ENCODE measurements at regions not wholly inside any gene's neighbourhood (a gene's known extent, or its start where the extent isn't known, plus 50 kb on each side); places are given as distances from the start of the nearest gene placed in this dataset.

DNA sequence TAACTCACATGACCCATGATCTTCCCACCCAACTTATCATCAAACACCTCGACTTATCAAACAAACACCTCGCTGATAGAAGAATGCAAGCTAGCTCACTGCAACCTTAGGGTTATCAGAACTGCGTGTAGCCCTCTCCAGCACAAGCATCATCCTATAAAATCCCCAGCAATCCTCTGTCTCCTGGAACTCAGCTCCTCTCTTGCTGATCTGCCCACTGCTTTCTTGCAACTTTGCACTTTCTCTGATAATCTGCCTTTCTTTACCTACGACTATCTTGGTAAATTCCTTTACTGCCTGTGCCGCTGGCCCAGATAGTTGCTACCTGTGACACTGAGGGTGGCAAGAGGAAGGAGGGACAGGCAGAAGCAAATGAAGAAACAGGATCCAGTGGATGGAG lies 210.9 kb downstream of the ACTR3B start:
- H3K4me1 ChIP-seq, result no peaks in the 10 kb centered on the region
- DNase-seq (no peak), ATAC-seq (ENCODE audit: low FRiP score in 2 of 2) (no peak)
- H3K27me3 ChIP-seq, result no peaks in the 10 kb centered on the region
- no peak overlapping the region for H3K4me3 ChIP-seq
- WGBS, 2 donors, result 74 to 75% methylated on average over 5 of the region's 5 CpGs
- H3K36me3 ChIP-seq, result no peaks in the 10 kb centered on the region
- TF ChIP-seq POLR2AphosphoS5 (IDR thresholded peaks at IDR 0.05), result no peak
- TF ChIP-seq EP300 (IDR thresholded peaks at IDR 0.05), result no peak
- TF ChIP-seq CTCF (IDR thresholded peaks at IDR 0.05), result no peak
- TF ChIP-seq POLR2A (IDR thresholded peaks at IDR 0.05), result no peak
- peaks cover 0 to 8% (median 3%) of the 10 kb centered on the region in 4 donors for H3K9me3 ChIP-seq
- no peak overlapping the region for H3K27ac ChIP-seq

DNA sequence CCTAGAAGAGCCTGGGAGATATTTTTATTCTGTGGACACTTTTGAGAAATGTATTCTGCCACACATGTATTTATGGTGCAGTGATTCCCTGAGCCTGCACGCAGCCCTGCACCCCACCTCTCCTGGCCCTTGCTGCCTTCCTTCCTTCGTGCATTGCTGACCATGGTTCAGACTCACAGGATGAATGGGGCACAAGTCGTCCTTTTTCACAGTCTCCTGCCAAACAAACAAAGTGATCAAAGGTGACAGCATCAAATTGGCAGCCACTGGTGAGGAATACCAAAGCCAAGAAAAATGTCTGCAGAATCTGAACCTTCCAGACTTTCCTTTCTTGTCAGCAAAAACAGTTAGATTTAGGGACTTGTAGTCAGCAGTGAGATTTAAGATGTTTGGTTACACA lies 215.0 kb downstream of the ACTR3B start:
- no peaks in the 10 kb centered on the region for H3K4me1 ChIP-seq
- no peak for TF ChIP-seq CTCF (IDR thresholded peaks at IDR 0.05)
- TF ChIP-seq EP300 (IDR thresholded peaks at IDR 0.05), result no peak
- TF ChIP-seq POLR2A (IDR thresholded peaks at IDR 0.05), result no peak
- TF ChIP-seq POLR2AphosphoS5 (IDR thresholded peaks at IDR 0.05), result no peak
- WGBS, 2 donors, result 15 to 26% methylated on average over 3 of the region's 3 CpGs
- H3K36me3 ChIP-seq, result no peaks in the 10 kb centered on the region
- no peak overlapping the region for H3K4me3 ChIP-seq
- H3K9me3 ChIP-seq, result peaks cover 0 to 6% (median 0%) of the 10 kb centered on the region in 4 donors
- ATAC-seq (ENCODE audit: low FRiP score in 2 of 2) (no peak), DNase-seq (no peak)
- H3K27ac ChIP-seq, result no peak overlapping the region
- H3K27me3 ChIP-seq, result no peaks in the 10 kb centered on the region

GRCh38 chr7:152975076-152975475 lies 215.5 kb downstream of the ACTR3B start:
- no peak for ATAC-seq (ENCODE audit: low FRiP score in 2 of 2)
- H3K27ac ChIP-seq, result no peak overlapping the region
- no peak for DNase-seq
- H3K9me3 ChIP-seq, result peaks cover 0 to 4% (median 0%) of the 10 kb centered on the region in 4 donors
- WGBS, 2 donors, result 32 to 35% methylated on average over 2 of the region's 2 CpGs
- no peaks in the 10 kb centered on the region for H3K36me3 ChIP-seq
- TF ChIP-seq POLR2AphosphoS5 (IDR thresholded peaks at IDR 0.05) (no peak), POLR2A (IDR thresholded peaks at IDR 0.05) (no peak), EP300 (IDR thresholded peaks at IDR 0.05) (no peak), CTCF (IDR thresholded peaks at IDR 0.05) (no peak)
- H3K4me1 ChIP-seq, result no peaks in the 10 kb centered on the region
- H3K27me3 ChIP-seq, result no peaks in the 10 kb centered on the region
- H3K4me3 ChIP-seq, result no peak overlapping the region

DNA sequence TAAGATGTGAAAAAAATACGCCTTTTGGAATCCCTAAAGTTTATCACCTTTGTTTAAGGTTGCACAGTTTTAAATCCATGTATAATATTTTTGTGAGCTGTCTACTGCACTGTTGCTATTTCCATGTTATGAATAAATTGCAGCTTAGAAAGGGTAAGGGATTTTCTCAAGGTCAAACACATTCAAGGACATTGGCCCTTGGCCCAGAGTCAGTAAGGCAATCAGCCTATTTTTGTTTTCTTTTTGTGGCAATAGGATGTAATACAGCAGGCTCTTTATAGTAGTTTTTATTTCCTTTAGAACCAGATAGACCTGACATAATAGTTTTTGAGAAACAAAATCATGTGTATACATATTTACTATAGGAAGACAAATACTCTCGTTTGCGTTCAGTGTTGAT lies 219.8 kb downstream of the ACTR3B start:
- WGBS, 2 donors, result 70 to 73% methylated on average over 3 of the region's 3 CpGs

More for the DNA sequence above, 219.8 kb downstream of the ACTR3B start:
- TF ChIP-seq POLR2AphosphoS5 (IDR thresholded peaks at IDR 0.05) (no peak), CTCF (IDR thresholded peaks at IDR 0.05) (no peak), EP300 (IDR thresholded peaks at IDR 0.05) (no peak), POLR2A (IDR thresholded peaks at IDR 0.05) (no peak)
- H3K9me3 ChIP-seq, result no peaks in the 10 kb centered on the region
- H3K27me3 ChIP-seq, result no peaks in the 10 kb centered on the region
- no peak overlapping the region for H3K27ac ChIP-seq
- no peaks in the 10 kb centered on the region for H3K36me3 ChIP-seq
- no peaks in the 10 kb centered on the region for H3K4me1 ChIP-seq
- H3K4me3 ChIP-seq, result no peak overlapping the region
- no peak for ATAC-seq (ENCODE audit: low FRiP score in 2 of 2)
- DNase-seq, result no peak
